Activated CD4-positive, alpha-beta memory T cell treated with anti-CD3 and anti-CD28 coated beads for 36 hours (primary cell): ENCODE measurements at regions not wholly inside any gene's neighbourhood (a gene's known extent, or its start where the extent isn't known, plus 50 kb on each side); places are given as distances from the start of the nearest gene placed in this dataset.

Experiments
- CTCF ChIA-PET: fragments of 350-600 bp; sonication (Branson Sonifier 250); formaldehyde crosslinking; loops from one replicate; lab custom pipeline; 2021; ENCODE audit warnings: antibody characterized with exemption, inconsistent platforms; lab: Charles Lee
- POLR2A ChIA-PET: fragments of 350-600 bp; sonication (Branson Sonifier 250); formaldehyde crosslinking; loops from one replicate; lab custom pipeline; 2021; ENCODE audit warnings: antibody characterized with exemption; lab: Charles Lee
- DNase-seq: peaks from one replicate; pipeline ENCODE4 v3.0.0-alpha.2; 2020
- H3K27ac Mint-ChIP-seq: one replicate; pipeline ENCODE4 v1.8.0; 2021; ENCODE audit warnings: mixed read lengths
- H3K27me3 Mint-ChIP-seq: one replicate; pipeline ENCODE4 v1.8.0; 2021; ENCODE audit warnings: mixed read lengths
- H3K36me3 Mint-ChIP-seq: one replicate; pipeline ENCODE4 v1.8.0; 2021; ENCODE audit warnings: mixed read lengths
- H3K4me1 Mint-ChIP-seq: one replicate; pipeline ENCODE4 v1.8.0; 2021; ENCODE audit warnings: low read depth, mixed read lengths
- H3K4me3 Mint-ChIP-seq: one replicate; pipeline ENCODE4 v1.8.0; 2021; ENCODE audit warnings: mild to moderate bottlenecking, mixed read lengths
- H3K9me3 Mint-ChIP-seq: one replicate; pipeline ENCODE4 v1.8.0; 2021; ENCODE audit warnings: mixed read lengths
- intact Hi-C: fragments of 100-400 bp; cut with micrococcal nuclease; formaldehyde crosslinking; loops from one replicate; pipeline ENCODE4 v1.15.1; 2023

DNA sequence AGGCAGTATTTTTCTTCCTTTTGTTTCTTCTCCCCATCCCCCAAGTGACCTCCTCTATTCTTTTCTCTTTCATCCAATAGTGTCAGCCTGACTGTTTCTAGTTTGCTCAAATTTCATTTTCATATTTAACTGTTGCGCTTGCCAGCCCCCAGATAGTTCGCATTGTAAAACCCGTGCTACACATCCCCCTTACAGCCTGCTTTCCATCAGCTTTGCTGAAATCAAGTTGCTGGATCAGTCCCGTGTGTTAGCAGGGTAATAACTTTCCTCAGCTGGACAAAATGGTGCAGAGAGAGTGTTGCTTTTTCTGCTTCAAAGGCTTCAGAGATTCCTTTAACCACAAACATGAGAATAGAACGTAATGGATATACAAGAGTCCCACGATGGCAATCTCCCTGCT, 180.6 kb upstream of the NPVF start:
- intact Hi-C loops: no loop called here
- CTCF ChIA-PET: no interaction called here
- Mint-ChIP-seq H3K9me3 (no peaks in the 10 kb centered on the region), H3K27me3 (peaks cover 7% of the 10 kb centered on the region), H3K4me1 (no peaks in the 10 kb centered on the region), H3K4me3 (no peak overlapping the region), H3K36me3 (no peaks in the 10 kb centered on the region), H3K27ac (no peak overlapping the region)
- POLR2A ChIA-PET: no interaction called here
- DNase-seq: no peak

- H3K27ac Mint-ChIP-seq: no peak overlapping the region
- H3K4me3 Mint-ChIP-seq: no peak overlapping the region
- no peak for DNase-seq
- H3K9me3 Mint-ChIP-seq: no peaks in the 10 kb centered on the region
- intact Hi-C loops: no loop called here
- no peaks in the 10 kb centered on the region for H3K4me1 Mint-ChIP-seq
- peaks cover 7% of the 10 kb centered on the region for H3K27me3 Mint-ChIP-seq
- POLR2A ChIA-PET: no interaction called here
- CTCF ChIA-PET: no interaction called here
- no peaks in the 10 kb centered on the region for H3K36me3 Mint-ChIP-seq
These were observed 181.8 kb upstream of the NPVF start for GRCh38 chr7:25409897-25410636.

DNA sequence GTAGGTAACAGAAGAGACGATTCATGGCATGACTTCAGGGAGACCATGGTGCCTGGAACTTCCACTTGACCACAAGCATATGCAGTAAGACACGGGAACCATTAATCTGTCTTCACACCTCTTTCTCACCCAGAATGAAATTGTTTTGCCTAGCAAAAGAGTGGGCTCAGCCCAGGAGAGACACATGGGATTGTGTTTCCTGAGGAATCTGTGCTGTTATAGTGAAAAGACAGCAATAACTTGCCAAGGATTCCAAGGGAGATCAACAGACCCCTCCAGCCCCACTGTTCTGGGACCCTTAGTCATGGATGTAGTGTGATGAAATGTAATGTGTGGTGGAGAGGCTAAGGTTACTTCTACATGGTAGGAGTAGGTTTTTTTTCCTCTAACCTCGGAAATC, 192.5 kb upstream of the NPVF start:
- H3K36me3 Mint-ChIP-seq: no peaks in the 10 kb centered on the region
- H3K9me3 Mint-ChIP-seq: no peaks in the 10 kb centered on the region
- DNase-seq: no peak
- H3K4me3 Mint-ChIP-seq: no peak overlapping the region
- ChIA-PET POLR2A (no interaction called here), CTCF (no interaction called here)
- no peak overlapping the region for H3K27ac Mint-ChIP-seq
- no peaks in the 10 kb centered on the region for H3K4me1 Mint-ChIP-seq
- intact Hi-C loops: no loop called here
- peaks cover 5% of the 10 kb centered on the region for H3K27me3 Mint-ChIP-seq

- Mint-ChIP-seq H3K36me3 (no peaks in the 10 kb centered on the region), H3K4me3 (no peak overlapping the region), H3K9me3 (no peaks in the 10 kb centered on the region), H3K27me3 (peaks cover 1% of the 10 kb centered on the region), H3K27ac (no peak overlapping the region), H3K4me1 (no peaks in the 10 kb centered on the region)
- POLR2A ChIA-PET: no interaction called here
- intact Hi-C loops: no loop called here
- CTCF ChIA-PET: no interaction called here
- no peak for DNase-seq
These were observed 195.8 kb upstream of the NPVF start for GRCh38 chr7:25424113-25424512.

- ChIA-PET POLR2A (no interaction called here), CTCF (no interaction called here)
- intact Hi-C loops: no loop called here
- Mint-ChIP-seq H3K9me3 (no peaks in the 10 kb centered on the region), H3K4me3 (no peak overlapping the region), H3K4me1 (no peaks in the 10 kb centered on the region), H3K27ac (no peak overlapping the region), H3K27me3 (peaks cover 1% of the 10 kb centered on the region), H3K36me3 (no peaks in the 10 kb centered on the region)
- DNase-seq: no peak
These were observed 196.6 kb upstream of the NPVF start for GRCh38 chr7:25424855-25425254.

DNA sequence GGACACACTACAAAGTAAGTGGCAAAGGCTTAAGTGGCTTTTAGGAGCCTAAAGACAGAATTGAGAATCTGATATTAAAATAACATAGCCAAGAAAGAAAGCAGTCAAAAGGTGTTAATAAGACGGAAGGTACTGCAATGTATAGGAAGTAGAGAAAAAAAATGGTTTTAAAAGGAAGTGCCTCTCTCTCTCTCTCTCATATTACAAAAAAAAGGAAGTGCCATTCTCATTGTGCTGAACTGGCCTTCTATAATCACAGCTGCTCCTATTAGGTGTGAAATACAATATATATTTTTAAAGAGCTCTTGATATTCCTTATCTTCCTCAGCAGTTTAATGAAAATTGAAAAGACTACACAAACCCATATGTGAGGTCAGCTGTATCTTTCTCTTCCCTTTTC, 199.4 kb upstream of the NPVF start:
- Mint-ChIP-seq H3K27me3 (peaks cover 1% of the 10 kb centered on the region), H3K4me1 (no peaks in the 10 kb centered on the region), H3K27ac (no peak overlapping the region), H3K36me3 (no peaks in the 10 kb centered on the region), H3K9me3 (no peaks in the 10 kb centered on the region), H3K4me3 (no peak overlapping the region)
- intact Hi-C loops: no loop called here
- DNase-seq: no peak
- POLR2A ChIA-PET: no interaction called here
- CTCF ChIA-PET: no interaction called here

- POLR2A ChIA-PET: no interaction called here
- Mint-ChIP-seq H3K36me3 (no peaks in the 10 kb centered on the region), H3K4me1 (no peaks in the 10 kb centered on the region), H3K27me3 (peaks cover 4% of the 10 kb centered on the region), H3K9me3 (no peaks in the 10 kb centered on the region), H3K4me3 (no peak overlapping the region), H3K27ac (no peak overlapping the region)
- intact Hi-C loops: no loop called here
- CTCF ChIA-PET: no interaction called here
- DNase-seq: no peak
These were observed 201.4 kb upstream of the NPVF start for GRCh38 chr7:25429731-25430130.

DNA sequence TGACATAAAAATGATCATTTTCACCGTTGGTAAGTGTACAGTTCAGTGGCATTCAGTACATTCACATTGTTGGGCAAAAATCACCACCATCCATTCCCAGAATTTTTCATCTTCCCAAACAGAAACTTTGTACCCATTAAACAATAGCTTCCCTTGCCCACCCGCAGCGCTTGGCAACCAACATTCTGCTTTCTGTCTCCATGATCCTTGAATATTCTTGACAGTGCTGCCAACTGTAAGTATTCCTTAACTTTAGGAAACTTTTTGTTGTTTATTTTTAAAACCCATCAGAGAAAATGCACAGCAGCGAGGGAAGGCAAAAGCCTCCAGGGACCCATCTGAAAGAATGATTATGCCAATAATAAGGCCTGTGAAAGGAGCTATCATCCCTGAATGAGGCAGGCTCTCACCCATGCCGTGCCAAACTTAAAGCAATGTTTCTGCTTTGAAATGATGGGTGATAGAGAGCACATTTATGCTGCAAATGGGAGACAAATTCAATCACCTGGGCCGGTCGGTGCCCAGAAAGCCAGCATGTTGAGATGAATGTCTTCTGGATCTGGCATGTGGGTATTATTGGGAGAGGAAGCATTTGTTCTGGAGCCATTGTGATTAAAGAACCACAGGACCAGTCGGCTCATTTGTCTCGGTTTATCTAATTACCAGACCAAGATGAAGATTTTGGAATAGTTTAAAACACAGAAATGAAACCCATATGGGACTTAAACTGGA, 202.1 kb upstream of the NPVF start:
- Mint-ChIP-seq H3K36me3 (no peaks in the 10 kb centered on the region), H3K27ac (no peak overlapping the region), H3K9me3 (no peaks in the 10 kb centered on the region), H3K27me3 (peaks cover 2% of the 10 kb centered on the region), H3K4me1 (no peaks in the 10 kb centered on the region), H3K4me3 (no peak overlapping the region)
- ChIA-PET CTCF (no interaction called here), POLR2A (no interaction called here)
- intact Hi-C loops: no loop called here
- DNase-seq: no peak

DNA sequence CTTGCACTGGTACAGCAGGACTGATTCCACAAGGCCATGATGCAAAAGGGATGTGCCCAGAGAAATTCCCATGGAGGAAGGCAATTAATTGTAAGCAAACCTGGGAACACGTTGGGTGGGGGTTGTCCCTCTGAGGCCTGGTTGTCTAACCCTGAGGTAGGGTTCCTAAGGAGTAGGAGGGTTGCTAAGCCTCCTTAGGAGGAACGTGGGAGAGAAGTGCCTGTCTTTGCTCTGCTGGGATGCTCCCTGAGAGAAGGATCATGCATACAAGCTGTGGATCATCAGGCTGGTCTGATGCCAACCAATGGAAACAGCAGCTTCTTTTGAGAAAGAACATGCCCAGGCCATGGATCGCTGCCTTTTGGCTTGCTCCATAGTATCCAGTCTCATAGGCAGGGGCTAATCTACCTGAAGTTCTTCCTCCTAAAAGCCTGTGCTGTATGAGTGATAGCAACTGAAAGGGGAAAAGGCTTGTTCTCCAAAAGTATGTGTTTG, 203.7 kb upstream of the NPVF start:
- no peak for DNase-seq
- Mint-ChIP-seq H3K36me3 (no peaks in the 10 kb centered on the region), H3K27ac (no peak overlapping the region), H3K4me1 (no peaks in the 10 kb centered on the region), H3K27me3 (peaks cover 2% of the 10 kb centered on the region), H3K4me3 (no peak overlapping the region), H3K9me3 (no peaks in the 10 kb centered on the region)
- POLR2A ChIA-PET: no interaction called here
- intact Hi-C loops: no loop called here
- CTCF ChIA-PET: no interaction called here

DNA sequence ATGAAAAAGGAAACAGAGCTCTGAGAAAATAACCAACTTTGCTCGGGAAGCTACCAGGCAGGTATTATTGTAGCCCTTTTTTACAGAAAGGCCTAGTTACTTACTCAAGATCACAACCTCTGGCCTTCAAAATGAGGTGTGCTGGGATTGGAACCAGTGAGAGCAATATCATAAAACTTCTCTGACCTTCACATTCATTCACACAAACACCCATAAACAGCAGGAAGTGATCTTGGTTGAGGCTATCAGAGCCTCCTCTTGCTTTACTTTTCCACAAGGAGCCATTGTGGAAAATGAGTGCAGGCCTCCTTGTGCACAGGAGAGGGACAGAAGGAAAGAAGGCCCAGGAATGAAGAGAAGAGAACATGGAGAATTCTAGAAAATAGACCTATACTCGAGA, 204.5 kb upstream of the NPVF start:
- peaks cover 3% of the 10 kb centered on the region for H3K27me3 Mint-ChIP-seq
- no peaks in the 10 kb centered on the region for H3K9me3 Mint-ChIP-seq
- no peak for DNase-seq
- ChIA-PET POLR2A (no interaction called here), CTCF (no interaction called here)
- H3K4me1 Mint-ChIP-seq: no peaks in the 10 kb centered on the region
- intact Hi-C loops: no loop called here
- no peak overlapping the region for H3K4me3 Mint-ChIP-seq
- H3K36me3 Mint-ChIP-seq: no peaks in the 10 kb centered on the region
- H3K27ac Mint-ChIP-seq: no peak overlapping the region

GRCh38 chr7:25436413-25436812, 208.1 kb upstream of the NPVF start:
- intact Hi-C loops: no loop called here
- no peak for DNase-seq
- Mint-ChIP-seq H3K4me1 (no peaks in the 10 kb centered on the region), H3K9me3 (peaks cover 10% of the 10 kb centered on the region), H3K27me3 (peaks cover 10% of the 10 kb centered on the region), H3K27ac (no peak overlapping the region), H3K36me3 (peaks cover 5% of the 10 kb centered on the region), H3K4me3 (no peak overlapping the region)
- ChIA-PET POLR2A (no interaction called here), CTCF (no interaction called here)

GRCh38 chr7:25437308-25437707, 209.0 kb upstream of the NPVF start:
- POLR2A ChIA-PET: no interaction called here
- Mint-ChIP-seq H3K9me3 (peaks cover 18% of the 10 kb centered on the region), H3K27ac (no peak overlapping the region), H3K4me3 (no peak overlapping the region), H3K27me3 (peaks cover 11% of the 10 kb centered on the region), H3K4me1 (no peaks in the 10 kb centered on the region), H3K36me3 (peaks cover 6% of the 10 kb centered on the region)
- intact Hi-C loops: no loop called here
- no peak for DNase-seq
- CTCF ChIA-PET: no interaction called here

DNA sequence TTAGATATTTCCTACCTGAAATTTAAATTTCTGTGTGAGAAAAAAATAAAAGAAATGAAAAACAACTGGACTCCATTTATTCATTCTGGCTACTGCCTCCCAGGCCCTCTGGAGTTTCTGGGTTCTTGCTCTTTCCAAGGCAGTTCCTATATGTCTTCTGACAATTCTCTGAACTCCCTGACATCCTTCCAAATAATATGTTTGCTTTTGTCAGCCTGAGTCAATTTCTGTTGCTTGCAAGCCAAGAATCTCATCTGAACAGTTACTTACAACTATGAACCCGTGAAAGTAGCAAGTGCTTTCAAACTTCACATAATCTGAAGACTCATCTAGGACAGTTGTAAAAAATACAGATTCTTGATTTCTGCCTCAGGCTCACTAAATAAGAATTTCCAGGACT, 216.7 kb upstream of the NPVF start:
- Mint-ChIP-seq H3K4me3 (no peak overlapping the region), H3K27me3 (peaks cover 7% of the 10 kb centered on the region), H3K9me3 (peaks cover 33% of the 10 kb centered on the region), H3K4me1 (no peaks in the 10 kb centered on the region), H3K27ac (no peak overlapping the region), H3K36me3 (peaks cover 6% of the 10 kb centered on the region)
- POLR2A ChIA-PET: no interaction called here
- CTCF ChIA-PET: no interaction called here
- intact Hi-C loops: no loop called here
- DNase-seq: no peak
